ENCODE measurements at regions not wholly inside any gene's neighbourhood (a gene's known extent, or its start where the extent isn't known, plus 50 kb on each side); places are given as distances from the start of the nearest gene placed in this dataset.

DNA sequence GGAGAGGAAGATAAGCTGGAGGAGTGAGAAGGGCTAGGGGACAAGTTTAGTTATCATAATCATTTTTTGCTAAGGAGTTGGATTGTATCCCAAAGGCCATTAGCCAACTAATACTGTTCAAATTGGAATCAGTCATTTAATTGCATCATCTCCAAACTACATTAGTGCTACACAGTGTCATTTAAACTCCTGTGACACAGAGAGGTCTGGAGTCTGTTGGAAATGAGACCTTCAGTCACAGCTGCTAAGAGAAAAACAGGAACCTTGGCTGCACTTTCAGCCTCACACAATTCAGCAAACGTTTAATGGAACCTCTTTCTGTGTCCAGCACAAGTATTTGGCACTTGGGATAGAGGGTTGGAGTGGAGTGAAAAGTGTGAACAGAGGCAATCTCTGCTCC is 175.5 kb upstream of the MGAT5 start:
- TF ChIP-seq POLR2AphosphoS5 (IDR thresholded peaks at IDR 0.05) (no peak), POLR2A (IDR thresholded peaks at IDR 0.05) (no peak)
- TF ChIP-seq, protein P1, sequence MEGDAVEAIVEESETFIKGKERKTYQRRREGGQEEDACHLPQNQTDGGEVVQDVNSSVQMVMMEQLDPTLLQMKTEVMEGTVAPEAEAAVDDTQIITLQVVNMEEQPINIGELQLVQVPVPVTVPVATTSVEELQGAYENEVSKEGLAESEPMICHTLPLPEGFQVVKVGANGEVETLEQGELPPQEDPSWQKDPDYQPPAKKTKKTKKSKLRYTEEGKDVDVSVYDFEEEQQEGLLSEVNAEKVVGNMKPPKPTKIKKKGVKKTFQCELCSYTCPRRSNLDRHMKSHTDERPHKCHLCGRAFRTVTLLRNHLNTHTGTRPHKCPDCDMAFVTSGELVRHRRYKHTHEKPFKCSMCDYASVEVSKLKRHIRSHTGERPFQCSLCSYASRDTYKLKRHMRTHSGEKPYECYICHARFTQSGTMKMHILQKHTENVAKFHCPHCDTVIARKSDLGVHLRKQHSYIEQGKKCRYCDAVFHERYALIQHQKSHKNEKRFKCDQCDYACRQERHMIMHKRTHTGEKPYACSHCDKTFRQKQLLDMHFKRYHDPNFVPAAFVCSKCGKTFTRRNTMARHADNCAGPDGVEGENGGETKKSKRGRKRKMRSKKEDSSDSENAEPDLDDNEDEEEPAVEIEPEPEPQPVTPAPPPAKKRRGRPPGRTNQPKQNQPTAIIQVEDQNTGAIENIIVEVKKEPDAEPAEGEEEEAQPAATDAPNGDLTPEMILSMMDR (IDR thresholded peaks at IDR 0.05): no peak
- H3K9me3 ChIP-seq: no peaks in the 10 kb centered on the region
- in situ Hi-C loops (cut with MboI; ENCODE audit: low pct_ligation_motif_present in 1 of 4, low pct_unique_long_range_greater_than_20kb in 1 of 4, low sequenced_read_pairs in 3 of 4) (loop anchor here in 1 of 4 donors (25.0 kb wide), 1 partner anchor 834 kb away; the partner anchor contains the start of gene CCNT2), intact Hi-C loops (cut with DNase I; ENCODE audit: low total_unique reads) (no loop called here)
- DNase-seq: no peak
- no peaks in the 10 kb centered on the region for H3K27me3 ChIP-seq
- no peak overlapping the region for H3K4me3 ChIP-seq
- H3K27ac ChIP-seq: no peak overlapping the region
- H3K36me3 ChIP-seq: no peaks in the 10 kb centered on the region
- whole genome bisulfite sequencing, 2 donors (ENCODE audit: low coverage in 1 of 2): 8% methylated on average over 1 of the region's 1 CpG; no CpG with 5 or more reads in 1 of the 2 donors
- H3K4me1 ChIP-seq: no peaks in the 10 kb centered on the region

DNA sequence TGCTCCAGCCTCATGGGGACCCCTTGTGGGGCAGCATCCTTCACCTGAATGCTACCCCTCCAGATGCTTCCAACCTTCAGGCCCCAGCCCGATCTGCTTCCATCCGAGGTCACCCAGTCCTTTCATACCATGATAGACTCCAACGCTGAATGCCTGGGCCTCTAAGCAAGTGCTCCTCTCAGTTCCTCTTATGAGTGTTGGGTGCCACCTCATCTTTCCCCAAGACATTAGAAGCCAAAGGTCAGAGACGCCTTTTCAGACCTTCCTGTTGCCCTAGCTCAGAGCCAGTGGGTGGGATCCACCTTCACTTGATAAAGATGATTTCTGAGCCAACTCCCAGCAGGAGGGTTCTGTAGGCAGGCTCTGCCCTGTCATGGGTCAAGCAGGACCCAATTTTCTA is 174.5 kb upstream of the MGAT5 start:
- H3K9me3 ChIP-seq: no peaks in the 10 kb centered on the region
- H3K4me1 ChIP-seq: no peaks in the 10 kb centered on the region
- WGBS, 2 donors (ENCODE audit: low coverage in 1 of 2): 83 to 88% methylated on average over 2 to 4 of the region's 4 CpGs
- no peak for TF ChIP-seq EP300 (IDR thresholded peaks at IDR 0.05; ENCODE audit: low read depth)
- intact Hi-C loops (cut with DNase I; ENCODE audit: low total_unique reads) (no loop called here), in situ Hi-C loops (cut with MboI; ENCODE audit: low pct_ligation_motif_present in 1 of 4, low pct_unique_long_range_greater_than_20kb in 1 of 4, low sequenced_read_pairs in 3 of 4) (loop anchor here in 1 of 4 donors (25.0 kb wide), 1 partner anchor 833 kb away; the partner anchor contains the start of gene CCNT2)
- H3K27me3 ChIP-seq: no peaks in the 10 kb centered on the region
- H3K4me3 ChIP-seq: no peak overlapping the region
- H3K27ac ChIP-seq: no peak overlapping the region
- no peaks in the 10 kb centered on the region for H3K36me3 ChIP-seq
- DNase-seq: no peak

DNA sequence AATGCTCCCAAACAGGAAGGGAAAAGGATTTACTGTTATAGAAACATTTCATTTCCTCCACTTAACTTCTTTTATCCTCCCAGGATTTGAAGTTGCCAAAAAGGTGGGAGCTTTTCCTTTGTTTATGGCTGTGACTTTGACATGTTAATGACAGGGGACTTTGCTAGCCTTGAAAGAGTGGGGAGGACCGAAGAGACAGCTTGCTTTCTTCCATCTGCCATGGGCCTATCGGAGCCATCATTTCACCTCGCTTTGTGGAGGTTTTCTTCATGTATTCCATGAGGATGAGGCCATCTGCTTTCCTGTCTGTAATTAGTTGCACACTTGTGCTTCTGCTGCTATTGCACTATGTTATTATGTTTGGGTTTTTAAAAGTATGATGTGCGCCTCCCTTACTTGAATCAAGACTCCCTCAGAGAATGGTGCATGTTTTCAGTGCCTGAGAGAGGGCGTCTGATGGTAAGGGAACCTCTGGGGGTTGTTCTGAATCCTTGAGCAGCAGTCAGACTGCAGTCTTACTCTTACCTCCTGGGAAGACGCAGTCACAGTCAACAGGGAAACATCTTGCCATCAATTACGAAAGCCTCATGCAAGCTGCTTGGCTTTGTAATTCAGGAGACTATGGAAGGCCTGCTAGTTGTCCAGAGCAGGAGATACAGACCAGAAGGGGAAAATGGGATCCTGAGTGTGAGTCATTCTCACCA is 173.3 kb upstream of the MGAT5 start:
- Histone ChIP-seq H3K36me3 (no peaks in the 10 kb centered on the region), H3K4me1 (no peaks in the 10 kb centered on the region), H3K27me3 (no peaks in the 10 kb centered on the region), H3K27ac (no peak overlapping the region), H3K4me3 (no peak overlapping the region), H3K9me3 (no peaks in the 10 kb centered on the region)
- no peak for DNase-seq
- no peak for TF ChIP-seq POLR2A (IDR thresholded peaks at IDR 0.05)
- TF ChIP-seq EP300 (IDR thresholded peaks at IDR 0.05; ENCODE audit: low read depth): no peak
- TF ChIP-seq, protein P1 (IDR thresholded peaks at IDR 0.05): no peak
- no peak for TF ChIP-seq POLR2AphosphoS5 (IDR thresholded peaks at IDR 0.05)
- 88 to 89% methylated on average over 5 to 7 of the region's 7 CpGs for WGBS, 2 donors (ENCODE audit: low coverage in 1 of 2)
- in situ Hi-C loops (cut with MboI; ENCODE audit: low pct_ligation_motif_present in 1 of 4, low pct_unique_long_range_greater_than_20kb in 1 of 4, low sequenced_read_pairs in 3 of 4): loop anchor here in 1 of 4 donors (25.0 kb wide), 1 partner anchor 832 kb away; the partner anchor contains the start of gene CCNT2
- intact Hi-C loops (cut with DNase I; ENCODE audit: low total_unique reads): no loop called here

DNA sequence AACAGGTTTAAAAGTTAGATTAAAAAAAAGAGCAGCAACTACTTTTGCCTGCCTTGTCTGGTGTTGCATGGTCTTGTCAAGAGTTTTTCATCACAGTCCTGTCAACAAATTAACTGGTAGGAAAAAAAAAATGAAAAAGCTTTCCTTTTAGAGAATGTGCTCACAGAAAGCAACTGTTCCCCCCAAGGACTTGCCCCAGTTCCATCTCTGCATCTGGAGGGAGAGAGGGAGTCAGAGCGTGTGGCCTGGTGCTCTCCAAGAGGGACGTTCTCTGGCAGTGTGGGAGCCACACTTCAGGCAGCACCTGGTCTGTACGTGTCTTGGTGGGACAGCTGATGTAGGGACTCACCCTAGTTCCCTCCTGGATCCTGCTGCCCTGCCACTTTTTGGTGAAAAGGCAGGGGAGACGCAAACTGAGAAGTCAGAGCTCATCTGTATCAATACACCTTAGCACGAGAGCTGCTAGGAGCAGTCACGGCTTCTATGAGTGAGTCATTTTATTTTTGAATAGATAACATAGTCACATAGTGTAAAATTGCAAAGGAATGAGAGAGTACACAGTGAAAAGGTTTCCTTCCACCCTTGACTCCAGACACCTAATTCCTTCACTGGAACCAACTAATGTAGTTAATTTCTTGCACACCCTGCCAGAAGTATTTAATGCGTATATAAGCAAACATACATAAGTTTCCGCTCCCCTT is 172.5 kb upstream of the MGAT5 start:
- Histone ChIP-seq H3K27me3 (no peaks in the 10 kb centered on the region), H3K4me3 (no peak overlapping the region), H3K4me1 (no peaks in the 10 kb centered on the region), H3K36me3 (no peaks in the 10 kb centered on the region), H3K9me3 (no peaks in the 10 kb centered on the region), H3K27ac (no peak overlapping the region)
- TF ChIP-seq POLR2A (IDR thresholded peaks at IDR 0.05): no peak
- no peak for TF ChIP-seq EP300 (IDR thresholded peaks at IDR 0.05; ENCODE audit: low read depth)
- no peak for TF ChIP-seq POLR2AphosphoS5 (IDR thresholded peaks at IDR 0.05)
- TF ChIP-seq, protein P1 (IDR thresholded peaks at IDR 0.05): no peak
- intact Hi-C loops (cut with DNase I; ENCODE audit: low total_unique reads) (no loop called here), in situ Hi-C loops (cut with MboI; ENCODE audit: low pct_ligation_motif_present in 1 of 4, low pct_unique_long_range_greater_than_20kb in 1 of 4, low sequenced_read_pairs in 3 of 4) (loop anchor here in 1 of 4 donors (25.0 kb wide), 1 partner anchor 831 kb away; the partner anchor contains the start of gene CCNT2)
- DNase-seq: no peak
- 90 to 91% methylated on average over 3 to 8 of the region's 8 CpGs for WGBS, 2 donors (ENCODE audit: low coverage in 1 of 2)
